H1 (cell line): ENCODE measurements at regions not wholly inside any gene's neighbourhood (a gene's known extent, or its start where the extent isn't known, plus 50 kb on each side); places are given as distances from the start of the nearest gene placed in this dataset.

Source experiments
- CHD2 ChIP-seq: IDR thresholded peaks from 2 replicates; pipeline ENCODE4 v1.6.1; 2012; ENCODE audit warnings: low read length, improper control_type of control experiment

- TF ChIP-seq CHD2 = no peak
Observed at GRCh38 chr14:76701436-76701835, 59.8 kb upstream of the VASH1 start (continued).
